GM23338 (cell line): ENCODE measurements at regions not wholly inside any gene's neighbourhood (a gene's known extent, or its start where the extent isn't known, plus 50 kb on each side); places are given as distances from the start of the nearest gene placed in this dataset.

Source experiments
- ATAC-seq: fragments of 200-7000 bp; cut with Tn5 transposase; 3 replicates; pipeline ENCODE4 v1.9.1; 2020
- DNase-seq: peaks from one replicate; pipeline ENCODE4 v3.0.0-alpha.2; 2015; ENCODE audit warnings: low spot score
- H2AFZ ChIP-seq: fragments of 200-600 bp; sonication (generic); 2 replicates; pipeline ENCODE4 v1.8.0; 2016; ENCODE audit warnings: antibody characterized with exemption, mild to moderate bottlenecking, moderate library complexity
- H3F3A ChIP-seq: fragments of 200-600 bp; sonication (generic); replicated peaks from 2 replicates; pipeline ENCODE4 v1.8.0; 2017; ENCODE audit warnings: antibody characterized with exemption, mixed run types, low read depth
- H3K27ac ChIP-seq: fragments of 200-600 bp; sonication (generic); 2 replicates; pipeline ENCODE4 v1.6.1; 2016; ENCODE audit warnings: low read depth
- H3K27me3 ChIP-seq: fragments of 200-600 bp; sonication (generic); 2 replicates; pipeline ENCODE4 v1.8.0; 2016; ENCODE audit warnings: mild to moderate bottlenecking, mixed run types, moderate library complexity; ENCODE audit not compliant: insufficient read depth
- H3K36me3 ChIP-seq: fragments of 200-600 bp; sonication (generic); 2 replicates; pipeline ENCODE4 v1.8.0; 2016; ENCODE audit warnings: mild to moderate bottlenecking; ENCODE audit not compliant: insufficient read depth
- H3K4me1 ChIP-seq: fragments of 200-600 bp; sonication (generic); 2 replicates; pipeline ENCODE4 v1.8.0; 2016; ENCODE audit warnings: mild to moderate bottlenecking, moderate library complexity; ENCODE audit not compliant: insufficient read depth
- H3K4me2 ChIP-seq: fragments of 200-600 bp; sonication (generic); 2 replicates; pipeline ENCODE4 v1.7.1; 2017; ENCODE audit warnings: mixed run types
- H3K4me3 ChIP-seq: fragments of 200-600 bp; sonication (generic); 2 replicates; pipeline ENCODE4 v1.6.1; 2016; ENCODE audit warnings: mixed run types
- H3K79me2 ChIP-seq: fragments of 200-600 bp; sonication (generic); replicated peaks from 2 replicates; pipeline ENCODE4 v1.8.0; 2017; ENCODE audit warnings: mild to moderate bottlenecking; ENCODE audit not compliant: insufficient read depth
- H3K9me2 ChIP-seq: fragments of 200-600 bp; sonication (generic); 2 replicates; pipeline ENCODE4 v1.8.0; 2017; ENCODE audit not compliant: insufficient read depth
- H4K20me1 ChIP-seq: fragments of 200-600 bp; sonication (generic); replicated peaks from 2 replicates; pipeline ENCODE4 v1.8.0; 2017; ENCODE audit warnings: mild to moderate bottlenecking; ENCODE audit not compliant: insufficient read depth
- H3K27ac Mint-ChIP-seq: 2 replicates; pipeline ENCODE4 v1.8.0; 2020; ENCODE audit warnings: inconsistent platforms, mild to moderate bottlenecking, moderate library complexity, mixed read lengths
- H3K27me3 Mint-ChIP-seq: 3 replicates; pipeline ENCODE4 v1.8.0; 2022; ENCODE audit warnings: low read depth, mild to moderate bottlenecking, moderate library complexity, mixed read lengths, inconsistent platforms; ENCODE audit not compliant: insufficient read depth, poor library complexity
- H3K36me3 Mint-ChIP-seq: 3 replicates; pipeline ENCODE4 v1.8.0; 2021; ENCODE audit warnings: low read depth, mild to moderate bottlenecking, inconsistent platforms, moderate library complexity, mixed read lengths
- H3K4me1 Mint-ChIP-seq: 3 replicates; pipeline ENCODE4 v1.8.0; 2020; ENCODE audit warnings: mild to moderate bottlenecking, inconsistent platforms, mixed read lengths
- H3K4me3 Mint-ChIP-seq: 3 replicates; pipeline ENCODE4 v1.8.0; 2021; ENCODE audit warnings: moderate library complexity, mild to moderate bottlenecking, inconsistent platforms, mixed read lengths
- H3K9me3 Mint-ChIP-seq: 3 replicates; pipeline ENCODE4 v1.8.0; 2020; ENCODE audit warnings: moderate library complexity, mild to moderate bottlenecking, inconsistent platforms, mixed read lengths
- CREB1 ChIP-seq: fragments of 250-450 bp; sonication (Bioruptor Pico); IDR thresholded peaks from 2 replicates; pipeline ENCODE4 v1.5.0; 2020; ENCODE audit warnings: low read depth, mild to moderate bottlenecking, moderate library complexity
- EZH2 ChIP-seq: fragments of 200-600 bp; sonication (generic); IDR thresholded peaks from one replicate; pipeline ENCODE4 v1.8.0; 2017; ENCODE audit warnings: antibody characterized with exemption, mild to moderate bottlenecking, low read depth; ENCODE audit not compliant: unreplicated experiment
- EZH2phosphoT487 ChIP-seq: fragments of 200-600 bp; sonication (generic); IDR thresholded peaks from one replicate; pipeline ENCODE4 v1.8.1; 2018; ENCODE audit warnings: antibody characterized with exemption; ENCODE audit not compliant: unreplicated experiment
- JUNB ChIP-seq: IDR thresholded peaks from one replicate; pipeline ENCODE4 v1.6.1; 2016; ENCODE audit warnings: antibody characterized with exemption; ENCODE audit not compliant: unreplicated experiment
- NANOG ChIP-seq: IDR thresholded peaks from 2 replicates; pipeline ENCODE4 v1.6.1; 2016; ENCODE audit warnings: antibody characterized with exemption, borderline replicate concordance
- POLR2AphosphoS5 ChIP-seq: IDR thresholded peaks from 2 replicates; pipeline ENCODE4 v1.6.1; 2016; ENCODE audit warnings: antibody characterized with exemption, low read depth
- STAT1 ChIP-seq: IDR thresholded peaks from one replicate; pipeline ENCODE4 v1.6.1; 2016; ENCODE audit warnings: antibody characterized with exemption; ENCODE audit not compliant: unreplicated experiment
- ZNF114 ChIP-seq: fragments of 250-450 bp; sonication (Bioruptor Pico); IDR thresholded peaks from 2 replicates; pipeline ENCODE4 v1.5.0; 2020; ENCODE audit warnings: mild to moderate bottlenecking, moderate library complexity
- ZNF331 ChIP-seq: fragments of 250-450 bp; sonication (Bioruptor Pico); IDR thresholded peaks from 2 replicates; pipeline ENCODE4 v1.5.0; 2020; ENCODE audit warnings: low read depth, mild to moderate bottlenecking, moderate library complexity
- TF ChIP-seq, protein P1 (sequence below): IDR thresholded peaks from 2 replicates; pipeline ENCODE4 v1.6.1; 2016; ENCODE audit warnings: antibody characterized with exemption
- TF ChIP-seq, protein P2 (sequence below): fragments of 250-450 bp; sonication (Bioruptor Pico); IDR thresholded peaks from 2 replicates; pipeline ENCODE4 v1.5.0; 2020; ENCODE audit warnings: mild to moderate bottlenecking, moderate library complexity
- TF ChIP-seq, protein P3 (sequence below), 2 experiments: fragments of 200-600 bp in 1 of 2; sonication (generic) in 1 of 2; conservative IDR thresholded peaks; 2 replicates each; pipeline versions ENCODE4 v1.5.1 to v1.6.1; 2016 to 2017; ENCODE audit warnings: antibody characterized with exemption in 2 of 2, low read depth in 2 of 2, mild to moderate bottlenecking in 2 of 2, moderate library complexity in 1 of 2

- Histone ChIP-seq H3K4me2 (no peak overlapping the region), H3K9me2 (no peaks in the 10 kb centered on the region), H3K79me2 (no peaks in the 10 kb centered on the region), H3K4me3 (no peak overlapping the region), H3K4me1 (no peaks in the 10 kb centered on the region), H3F3A (no peaks in the 10 kb centered on the region), H2AFZ (no peak overlapping the region), H3K27me3 (no peaks in the 10 kb centered on the region), H3K36me3 (no peaks in the 10 kb centered on the region), H4K20me1 (no peaks in the 10 kb centered on the region), H3K27ac (no peak overlapping the region)
- no peak for TF ChIP-seq POLR2AphosphoS5
- no peak for TF ChIP-seq ZNF331 (CRISPR knock-in tag)
- TF ChIP-seq, protein P1, sequence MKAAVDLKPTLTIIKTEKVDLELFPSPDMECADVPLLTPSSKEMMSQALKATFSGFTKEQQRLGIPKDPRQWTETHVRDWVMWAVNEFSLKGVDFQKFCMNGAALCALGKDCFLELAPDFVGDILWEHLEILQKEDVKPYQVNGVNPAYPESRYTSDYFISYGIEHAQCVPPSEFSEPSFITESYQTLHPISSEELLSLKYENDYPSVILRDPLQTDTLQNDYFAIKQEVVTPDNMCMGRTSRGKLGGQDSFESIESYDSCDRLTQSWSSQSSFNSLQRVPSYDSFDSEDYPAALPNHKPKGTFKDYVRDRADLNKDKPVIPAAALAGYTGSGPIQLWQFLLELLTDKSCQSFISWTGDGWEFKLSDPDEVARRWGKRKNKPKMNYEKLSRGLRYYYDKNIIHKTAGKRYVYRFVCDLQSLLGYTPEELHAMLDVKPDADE = no peak
- no peaks in the 10 kb centered on the region for H3K36me3 Mint-ChIP-seq
- no peak overlapping the region for H3K4me3 Mint-ChIP-seq
- H3K27me3 Mint-ChIP-seq = no peaks in the 10 kb centered on the region
- H3K27ac Mint-ChIP-seq = no peak overlapping the region
- no peak for ATAC-seq
- no peaks in the 10 kb centered on the region for H3K4me1 Mint-ChIP-seq
- no peaks in the 10 kb centered on the region for H3K9me3 Mint-ChIP-seq
- DNase-seq = no peak
Measured at GRCh38 chr5:104327801-104328200, 765.2 kb upstream of the NUDT12 start.

DNA sequence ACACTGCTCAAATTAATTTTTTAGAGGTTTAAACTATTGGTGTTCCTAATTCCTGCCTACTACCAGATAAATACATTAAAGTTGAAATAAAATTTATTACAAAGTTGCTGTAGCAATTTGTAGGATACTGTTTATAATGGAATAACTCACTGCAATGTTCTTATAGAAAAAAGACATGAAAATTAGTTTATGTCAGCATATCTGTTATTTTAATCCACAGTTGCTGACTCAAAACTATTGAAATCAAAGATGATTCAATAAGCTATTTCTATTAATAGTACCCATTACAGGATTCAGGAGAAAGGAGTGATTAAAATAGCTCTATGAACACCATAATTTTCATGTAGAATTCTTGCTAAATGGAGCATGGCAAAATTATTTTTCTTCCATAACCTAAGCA is 764.4 kb upstream of the NUDT12 start:
- no peaks in the 10 kb centered on the region for H3K36me3 Mint-ChIP-seq
- Histone ChIP-seq H3F3A (no peaks in the 10 kb centered on the region), H3K9me2 (no peaks in the 10 kb centered on the region), H3K4me1 (no peaks in the 10 kb centered on the region), H3K4me2 (no peak overlapping the region), H4K20me1 (no peaks in the 10 kb centered on the region), H3K4me3 (no peak overlapping the region), H3K27ac (no peak overlapping the region), H3K79me2 (no peaks in the 10 kb centered on the region), H3K27me3 (no peaks in the 10 kb centered on the region), H2AFZ (no peak overlapping the region), H3K36me3 (no peaks in the 10 kb centered on the region)
- H3K4me3 Mint-ChIP-seq = no peak overlapping the region
- ATAC-seq (no peak), DNase-seq (no peak)
- no peaks in the 10 kb centered on the region for H3K4me1 Mint-ChIP-seq
- no peak overlapping the region for H3K27ac Mint-ChIP-seq
- no peaks in the 10 kb centered on the region for H3K9me3 Mint-ChIP-seq
- H3K27me3 Mint-ChIP-seq = no peaks in the 10 kb centered on the region
- no peak for TF ChIP-seq ZNF114 (CRISPR knock-in tag)
- no peak for TF ChIP-seq STAT1
- TF ChIP-seq POLR2AphosphoS5 = no peak
- TF ChIP-seq EZH2phosphoT487 = no peak
- TF ChIP-seq, protein P2, sequence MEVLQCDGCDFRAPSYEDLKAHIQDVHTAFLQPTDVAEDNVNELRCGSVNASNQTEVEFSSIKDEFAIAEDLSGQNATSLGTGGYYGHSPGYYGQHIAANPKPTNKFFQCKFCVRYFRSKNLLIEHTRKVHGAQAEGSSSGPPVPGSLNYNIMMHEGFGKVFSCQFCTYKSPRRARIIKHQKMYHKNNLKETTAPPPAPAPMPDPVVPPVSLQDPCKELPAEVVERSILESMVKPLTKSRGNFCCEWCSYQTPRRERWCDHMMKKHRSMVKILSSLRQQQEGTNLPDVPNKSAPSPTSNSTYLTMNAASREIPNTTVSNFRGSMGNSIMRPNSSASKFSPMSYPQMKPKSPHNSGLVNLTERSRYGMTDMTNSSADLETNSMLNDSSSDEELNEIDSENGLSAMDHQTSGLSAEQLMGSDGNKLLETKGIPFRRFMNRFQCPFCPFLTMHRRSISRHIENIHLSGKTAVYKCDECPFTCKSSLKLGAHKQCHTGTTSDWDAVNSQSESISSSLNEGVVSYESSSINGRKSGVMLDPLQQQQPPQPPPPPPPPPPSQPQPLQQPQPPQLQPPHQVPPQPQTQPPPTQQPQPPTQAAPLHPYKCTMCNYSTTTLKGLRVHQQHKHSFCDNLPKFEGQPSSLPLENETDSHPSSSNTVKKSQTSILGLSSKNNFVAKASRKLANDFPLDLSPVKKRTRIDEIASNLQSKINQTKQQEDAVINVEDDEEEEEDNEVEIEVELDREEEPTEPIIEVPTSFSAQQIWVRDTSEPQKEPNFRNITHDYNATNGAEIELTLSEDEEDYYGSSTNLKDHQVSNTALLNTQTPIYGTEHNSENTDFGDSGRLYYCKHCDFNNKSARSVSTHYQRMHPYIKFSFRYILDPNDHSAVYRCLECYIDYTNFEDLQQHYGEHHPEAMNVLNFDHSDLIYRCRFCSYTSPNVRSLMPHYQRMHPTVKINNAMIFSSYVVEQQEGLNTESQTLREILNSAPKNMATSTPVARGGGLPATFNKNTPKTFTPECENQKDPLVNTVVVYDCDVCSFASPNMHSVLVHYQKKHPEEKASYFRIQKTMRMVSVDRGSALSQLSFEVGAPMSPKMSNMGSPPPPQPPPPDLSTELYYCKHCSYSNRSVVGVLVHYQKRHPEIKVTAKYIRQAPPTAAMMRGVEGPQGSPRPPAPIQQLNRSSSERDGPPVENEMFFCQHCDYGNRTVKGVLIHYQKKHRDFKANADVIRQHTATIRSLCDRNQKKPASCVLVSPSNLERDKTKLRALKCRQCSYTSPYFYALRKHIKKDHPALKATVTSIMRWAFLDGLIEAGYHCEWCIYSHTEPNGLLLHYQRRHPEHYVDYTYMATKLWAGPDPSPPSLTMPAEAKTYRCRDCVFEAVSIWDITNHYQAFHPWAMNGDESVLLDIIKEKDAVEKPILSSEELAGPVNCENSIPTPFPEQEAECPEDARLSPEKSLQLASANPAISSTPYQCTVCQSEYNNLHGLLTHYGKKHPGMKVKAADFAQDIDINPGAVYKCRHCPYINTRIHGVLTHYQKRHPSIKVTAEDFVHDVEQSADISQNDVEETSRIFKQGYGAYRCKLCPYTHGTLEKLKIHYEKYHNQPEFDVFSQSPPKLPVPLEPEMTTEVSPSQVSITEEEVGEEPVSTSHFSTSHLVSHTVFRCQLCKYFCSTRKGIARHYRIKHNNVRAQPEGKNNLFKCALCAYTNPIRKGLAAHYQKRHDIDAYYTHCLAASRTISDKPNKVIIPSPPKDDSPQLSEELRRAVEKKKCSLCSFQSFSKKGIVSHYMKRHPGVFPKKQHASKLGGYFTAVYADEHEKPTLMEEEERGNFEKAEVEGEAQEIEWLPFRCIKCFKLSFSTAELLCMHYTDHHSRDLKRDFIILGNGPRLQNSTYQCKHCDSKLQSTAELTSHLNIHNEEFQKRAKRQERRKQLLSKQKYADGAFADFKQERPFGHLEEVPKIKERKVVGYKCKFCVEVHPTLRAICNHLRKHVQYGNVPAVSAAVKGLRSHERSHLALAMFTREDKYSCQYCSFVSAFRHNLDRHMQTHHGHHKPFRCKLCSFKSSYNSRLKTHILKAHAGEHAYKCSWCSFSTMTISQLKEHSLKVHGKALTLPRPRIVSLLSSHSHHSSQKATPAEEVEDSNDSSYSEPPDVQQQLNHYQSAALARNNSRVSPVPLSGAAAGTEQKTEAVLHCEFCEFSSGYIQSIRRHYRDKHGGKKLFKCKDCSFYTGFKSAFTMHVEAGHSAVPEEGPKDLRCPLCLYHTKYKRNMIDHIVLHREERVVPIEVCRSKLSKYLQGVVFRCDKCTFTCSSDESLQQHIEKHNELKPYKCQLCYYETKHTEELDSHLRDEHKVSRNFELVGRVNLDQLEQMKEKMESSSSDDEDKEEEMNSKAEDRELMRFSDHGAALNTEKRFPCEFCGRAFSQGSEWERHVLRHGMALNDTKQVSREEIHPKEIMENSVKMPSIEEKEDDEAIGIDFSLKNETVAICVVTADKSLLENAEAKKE (CRISPR knock-in tag) = no peak
- no peak for TF ChIP-seq NANOG
- TF ChIP-seq JUNB = no peak
- TF ChIP-seq EZH2 = no peak
- TF ChIP-seq, protein P3, sequence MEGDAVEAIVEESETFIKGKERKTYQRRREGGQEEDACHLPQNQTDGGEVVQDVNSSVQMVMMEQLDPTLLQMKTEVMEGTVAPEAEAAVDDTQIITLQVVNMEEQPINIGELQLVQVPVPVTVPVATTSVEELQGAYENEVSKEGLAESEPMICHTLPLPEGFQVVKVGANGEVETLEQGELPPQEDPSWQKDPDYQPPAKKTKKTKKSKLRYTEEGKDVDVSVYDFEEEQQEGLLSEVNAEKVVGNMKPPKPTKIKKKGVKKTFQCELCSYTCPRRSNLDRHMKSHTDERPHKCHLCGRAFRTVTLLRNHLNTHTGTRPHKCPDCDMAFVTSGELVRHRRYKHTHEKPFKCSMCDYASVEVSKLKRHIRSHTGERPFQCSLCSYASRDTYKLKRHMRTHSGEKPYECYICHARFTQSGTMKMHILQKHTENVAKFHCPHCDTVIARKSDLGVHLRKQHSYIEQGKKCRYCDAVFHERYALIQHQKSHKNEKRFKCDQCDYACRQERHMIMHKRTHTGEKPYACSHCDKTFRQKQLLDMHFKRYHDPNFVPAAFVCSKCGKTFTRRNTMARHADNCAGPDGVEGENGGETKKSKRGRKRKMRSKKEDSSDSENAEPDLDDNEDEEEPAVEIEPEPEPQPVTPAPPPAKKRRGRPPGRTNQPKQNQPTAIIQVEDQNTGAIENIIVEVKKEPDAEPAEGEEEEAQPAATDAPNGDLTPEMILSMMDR (conservative IDR thresholded peaks at IDR 0.05; ENCODE audit: low read depth in 2 of 2) = no peak
- no peak for TF ChIP-seq CREB1 (CRISPR knock-in tag)
- no peak for TF ChIP-seq ZNF331 (CRISPR knock-in tag)
